Stimulated activated CD4-positive, alpha-beta T cell treated with anti-CD3 and anti-CD28 coated beads, Interleukin-4, amount 100 ng/mL, for 24 hours (primary cell): ENCODE measurements at regions not wholly inside any gene's neighbourhood (a gene's known extent, or its start where the extent isn't known, plus 50 kb on each side); places are given as distances from the start of the nearest gene placed in this dataset.

Experiments
- DNase-seq: peaks from one replicate; pipeline ENCODE4 v3.0.0-alpha.2; 2020

DNA sequence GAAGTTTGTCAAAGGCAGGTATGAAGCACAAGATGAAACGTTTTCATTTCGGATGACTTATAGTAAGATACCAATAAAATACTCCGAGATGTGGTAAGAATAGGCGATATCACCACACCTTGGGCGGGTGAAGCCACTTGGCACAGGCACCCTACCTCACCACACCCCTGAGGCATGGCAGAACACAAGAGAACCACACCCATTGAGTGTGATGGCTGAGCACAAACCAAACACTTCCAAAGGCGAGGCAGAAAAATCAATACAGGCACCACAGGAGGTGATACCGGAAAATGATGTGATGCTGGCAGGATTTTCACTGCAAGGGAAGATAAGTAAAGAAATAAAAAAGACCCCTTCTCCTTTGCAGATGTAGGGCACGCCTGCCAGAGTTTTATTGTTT is 332.9 kb upstream of the PRDM1 start:
- DNase-seq, result no peak

GRCh38 chr6:105750089-105750488 is 336.0 kb upstream of the PRDM1 start:
- DNase-seq, result no peak

DNA sequence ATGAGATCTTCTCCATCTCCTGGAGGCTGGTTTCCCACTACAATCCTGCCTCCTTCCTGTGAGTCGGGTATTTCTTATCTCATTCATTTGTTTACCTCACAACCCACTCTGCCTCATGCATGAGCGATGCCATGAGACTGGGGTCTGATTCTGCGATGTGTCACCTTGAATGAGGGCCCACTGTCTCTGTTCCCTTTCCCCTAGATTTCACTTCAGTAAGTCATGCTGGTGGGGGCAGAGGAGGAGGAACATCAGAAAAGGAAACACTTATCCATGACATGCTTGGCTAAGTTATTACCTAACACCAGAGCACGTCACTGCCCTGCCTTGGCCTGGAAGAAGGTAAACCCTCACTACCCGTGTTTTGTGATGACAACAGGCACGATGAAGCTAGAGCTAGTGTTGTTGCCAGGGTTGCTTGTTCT is 337.4 kb upstream of the PRDM1 start:
- no peak for DNase-seq

GRCh38 chr6:105747823-105748405 is 338.2 kb upstream of the PRDM1 start:
- no peak for DNase-seq

DNA sequence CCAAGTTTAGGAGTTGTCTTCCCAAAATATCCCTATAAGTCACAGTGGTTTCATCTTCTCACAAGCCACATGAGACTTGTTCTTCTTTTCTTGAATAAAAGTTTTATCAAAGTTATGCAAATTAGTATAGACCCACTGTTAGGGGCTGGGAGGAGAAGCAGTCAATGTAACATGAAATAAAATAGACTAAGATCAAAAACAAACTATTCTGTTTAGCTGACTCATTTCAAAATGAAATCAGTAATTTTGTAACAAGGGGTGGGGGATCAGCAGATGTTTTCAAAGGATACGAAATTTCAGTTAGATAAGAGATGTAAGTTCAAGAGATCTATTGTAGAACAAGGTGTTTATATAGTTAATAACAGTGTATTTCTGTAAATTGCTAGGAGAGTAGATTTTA is 339.6 kb upstream of the PRDM1 start:
- DNase-seq, result no peak

DNA sequence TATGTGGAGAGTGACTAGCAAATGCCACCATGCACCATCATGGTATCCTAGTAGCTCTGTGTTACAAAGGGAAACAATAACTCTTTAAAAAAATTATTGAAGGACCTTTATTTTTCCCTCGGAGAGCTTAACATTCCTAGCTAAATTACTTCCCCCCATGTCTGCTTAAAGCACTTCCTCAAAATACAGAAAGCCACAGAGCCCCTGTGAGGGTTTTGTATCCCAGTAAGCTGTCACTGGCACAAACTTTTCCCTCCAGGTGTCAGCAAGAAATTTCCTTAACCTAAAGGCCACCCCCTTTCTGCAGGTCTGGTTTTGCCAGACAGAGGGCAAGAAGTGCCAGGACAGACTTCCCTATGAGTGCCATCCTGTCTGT is 340.0 kb upstream of the PRDM1 start:
- DNase-seq, result no peak

GRCh38 chr6:105745464-105746129 is 340.5 kb upstream of the PRDM1 start:
- DNase-seq, result no peak

DNA sequence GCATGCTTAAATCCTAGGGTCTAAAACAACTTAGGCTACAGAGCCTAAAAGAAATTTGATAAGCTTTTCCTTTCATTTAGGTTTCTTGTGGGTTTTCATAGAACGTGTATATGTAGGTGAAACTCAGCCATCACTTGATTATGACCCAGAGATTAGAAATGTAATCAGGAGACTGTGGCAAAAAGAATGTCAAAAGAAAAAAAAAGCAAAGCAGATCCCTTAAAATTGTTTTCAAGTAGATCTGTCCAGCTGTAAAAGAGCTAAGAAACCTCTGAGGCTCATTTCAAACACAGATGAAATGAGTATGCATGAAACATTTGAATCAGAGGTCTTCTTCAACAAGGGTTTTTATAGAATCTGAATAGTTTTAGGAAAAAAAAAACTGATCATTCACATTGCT is 341.3 kb upstream of the PRDM1 start:
- no peak for DNase-seq

DNA sequence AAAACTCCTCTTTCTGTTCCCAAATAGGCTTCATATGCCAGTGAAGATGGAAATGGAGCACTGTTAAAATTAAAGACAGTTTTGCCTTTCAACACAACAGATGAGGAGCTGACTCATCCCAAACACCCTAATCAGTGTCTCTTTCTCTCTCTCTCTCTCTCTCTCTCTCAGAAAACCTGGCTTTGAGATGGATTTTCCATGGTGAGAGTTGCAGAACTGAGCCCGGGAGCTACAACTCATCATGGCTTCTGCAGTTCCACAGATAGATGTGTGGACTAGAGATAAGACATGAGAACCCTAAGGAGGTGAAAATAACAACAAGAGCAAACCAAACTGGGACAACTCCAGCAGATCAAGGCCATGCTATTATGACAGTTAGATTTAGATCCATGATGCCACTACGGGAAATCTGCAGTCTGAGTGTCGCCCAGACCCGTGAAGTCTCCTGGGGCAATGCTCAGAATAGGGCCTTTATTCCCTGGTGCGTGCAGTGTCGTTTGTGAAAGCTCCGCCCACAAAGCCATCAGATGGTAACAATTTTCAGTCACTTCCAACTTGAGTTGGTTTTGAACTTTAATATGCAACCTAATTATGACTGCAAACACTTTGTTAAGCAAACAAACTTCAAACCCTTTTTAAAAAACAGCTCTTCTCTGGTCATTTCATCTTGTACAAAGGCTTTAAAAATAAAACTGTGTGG is 338.2 kb upstream of the PREP start:
- no peak for DNase-seq

GRCh38 chr6:105739764-105740163 is 336.9 kb upstream of the PREP start:
- DNase-seq, result no peak

DNA sequence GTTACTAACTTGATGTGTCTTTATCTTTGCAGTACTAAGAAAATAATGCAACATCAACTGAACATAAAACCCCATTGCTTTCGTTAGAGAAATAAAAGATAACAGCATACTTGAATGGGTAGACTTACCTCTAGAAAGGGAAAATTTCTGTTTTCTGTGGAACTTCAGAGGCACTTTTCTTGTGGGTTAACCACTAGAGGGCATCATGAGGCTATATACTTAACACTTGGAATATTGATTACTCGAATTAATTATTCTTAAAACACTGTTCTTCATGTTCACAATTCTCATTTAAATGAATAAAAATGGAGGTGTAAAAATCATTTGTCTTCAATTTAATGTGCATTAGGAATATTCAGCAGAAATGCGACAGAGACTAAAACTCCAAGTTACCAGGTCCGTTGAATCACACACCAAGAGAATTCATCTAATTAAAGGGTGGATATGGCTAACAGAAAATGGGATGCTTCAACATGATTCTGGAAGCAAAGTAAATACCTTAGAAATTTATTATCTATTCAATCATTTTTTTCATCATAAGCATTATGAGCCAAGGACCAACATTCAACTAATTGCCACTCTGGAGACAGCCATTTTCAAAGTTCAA is 330.8 kb upstream of the PREP start:
- no peak for DNase-seq

DNA sequence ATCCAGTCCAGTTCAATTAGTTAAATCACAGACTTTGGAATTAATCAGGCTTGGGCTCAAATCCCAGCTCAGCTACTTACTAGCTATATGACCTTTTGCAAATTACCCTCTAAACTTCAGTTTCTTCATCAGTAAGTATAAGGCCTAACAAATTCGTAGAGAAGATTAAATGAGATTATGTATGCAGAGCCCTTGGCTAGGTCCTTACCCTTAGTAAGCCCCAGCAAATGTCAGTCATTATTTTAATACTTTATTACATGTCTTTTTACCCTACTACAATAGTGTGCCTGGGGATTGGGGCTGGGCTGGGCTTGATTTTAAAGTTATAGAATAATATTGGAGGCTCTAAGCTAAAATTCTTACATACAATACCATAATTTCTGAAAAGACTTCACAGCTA is 326.1 kb upstream of the PREP start:
- no peak for DNase-seq

- DNase-seq, result no peak
These were observed 324.2 kb upstream of the PREP start for GRCh38 chr6:105726902-105727655.

- DNase-seq, result no peak
These were observed 312.0 kb upstream of the PREP start for GRCh38 chr6:105714846-105715245.

- no peak for DNase-seq
These were observed 310.7 kb upstream of the PREP start for GRCh38 chr6:105713474-105714118.

DNA sequence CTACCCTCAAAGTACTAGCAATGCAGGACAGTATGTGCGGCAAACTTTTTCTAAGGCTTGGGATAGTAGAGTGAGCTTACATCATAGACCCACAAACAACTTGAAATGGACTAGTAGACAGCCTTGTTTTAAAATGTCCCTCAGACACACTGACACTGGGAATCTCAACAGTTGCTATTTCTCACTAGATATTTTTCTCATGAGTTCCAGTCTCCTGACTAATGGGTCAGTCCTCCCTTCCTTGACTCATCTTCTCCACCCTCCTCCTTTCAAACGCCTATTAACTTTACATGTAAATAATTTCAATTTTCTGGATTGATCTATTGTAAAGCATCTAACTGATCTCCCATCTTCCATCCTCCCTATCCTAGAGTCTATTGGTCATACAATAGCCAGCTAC is 308.3 kb upstream of the PREP start:
- no peak for DNase-seq

- no peak for DNase-seq
These were observed 302.7 kb upstream of the PREP start for GRCh38 chr6:105705608-105706007.

- no peak for DNase-seq
These were observed 292.6 kb upstream of the PREP start for GRCh38 chr6:105695461-105695860.

GRCh38 chr6:105692613-105693215 is 289.8 kb upstream of the PREP start:
- DNase-seq, result no peak

- DNase-seq, result no peak
These were observed 289.1 kb upstream of the PREP start for GRCh38 chr6:105691971-105692370.

GRCh38 chr6:105691081-105691480 is 288.2 kb upstream of the PREP start:
- DNase-seq, result no peak

DNA sequence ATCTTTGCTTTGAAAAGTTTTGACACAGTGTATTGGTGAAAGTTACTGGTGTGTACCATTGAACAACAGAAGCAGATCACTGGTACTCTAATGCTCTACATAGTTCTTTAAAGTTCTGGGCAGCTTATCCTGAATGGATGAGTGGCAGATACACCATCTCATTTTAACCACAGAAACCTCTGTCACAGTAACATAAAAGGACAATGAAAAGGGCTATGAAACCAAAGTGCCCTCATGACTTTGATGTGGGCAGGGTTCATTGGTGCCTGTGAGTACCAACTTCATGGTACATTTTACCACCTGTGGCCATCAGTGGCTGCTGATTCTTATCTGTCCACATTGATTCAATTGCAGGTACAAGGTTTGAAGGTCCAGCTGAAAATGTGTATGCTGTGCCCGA is 285.7 kb upstream of the PREP start:
- no peak for DNase-seq
